Tibial nerve (tissue), 4 donors: ENCODE measurements at regions not wholly inside any gene's neighbourhood (a gene's known extent, or its start where the extent isn't known, plus 50 kb on each side); places are given as distances from the start of the nearest gene placed in this dataset.
"Not testable (repeated sequence)": the region's sequence is repeated elsewhere in the genome, so short reads cannot be mapped to it uniquely, and the experiment has no call there.

Experiments used
- DNase-seq, 2 donors: peaks; one replicate each; pipeline ENCODE4 v3.0.0-alpha.2; 2019; ENCODE audit warnings: low spot score in 2 of 2
- H3K27ac ChIP-seq, 4 donors: fragments of 200-600 bp; sonication (generic) in 3 of 4; one replicate each; pipeline ENCODE4 v1.5.1; 2017 to 2019; ENCODE audit warnings: mild to moderate bottlenecking in 1 of 4
- H3K27me3 ChIP-seq, 2 donors: fragments of 200-600 bp; sonication (generic) in 1 of 2; one replicate each; pipeline versions ENCODE4 v1.5.1 to v1.6.0; 2017 to 2019
- H3K36me3 ChIP-seq, 3 donors: fragments of 200-600 bp; sonication (generic); one replicate each; pipeline ENCODE4 v1.5.1; 2018 to 2019
- H3K4me1 ChIP-seq, 4 donors: fragments of 200-600 bp; sonication (generic) in 3 of 4; one replicate each; pipeline ENCODE4 v1.5.1; 2017 to 2019
- H3K4me3 ChIP-seq, 4 donors: fragments of 200-600 bp; sonication (generic) in 3 of 4; one replicate each; pipeline ENCODE4 v1.5.1; 2017 to 2019; ENCODE audit warnings: mild to moderate bottlenecking in 1 of 4, moderate library complexity in 1 of 4
- H3K9me3 ChIP-seq, 4 donors: fragments of 200-600 bp; sonication (generic) in 3 of 4; one replicate each; pipeline ENCODE4 v1.5.1; 2017 to 2019
- CTCF ChIP-seq, 5 experiments: fragments of 200-600 bp in 3 of 5; fragments of 450-650 bp in 2 of 5; sonication (generic) in 3 of 5; IDR thresholded peaks; one replicate each; pipeline ENCODE4 v1.5.1; 2016 to 2019; ENCODE audit warnings: antibody characterized with exemption in 5 of 5, mild to moderate bottlenecking in 3 of 5, moderate library complexity in 2 of 5
- EP300 ChIP-seq, 2 donors: sonication (generic); formaldehyde crosslinking; IDR thresholded peaks; one replicate each; pipeline ENCODE4 v1.6.1; 2017; ENCODE audit warnings: antibody characterized with exemption in 2 of 2, mild to moderate bottlenecking in 1 of 2
- POLR2A ChIP-seq, 2 donors: fragments of 450-650 bp; IDR thresholded peaks; one replicate each; pipeline ENCODE4 v1.6.1; 2017; ENCODE audit warnings: antibody characterized with exemption in 2 of 2, mild to moderate bottlenecking in 2 of 2, moderate library complexity in 2 of 2
- WGBS, 2 donors: methylation state at CpG; one replicate each; pipeline ENCODE4 v1.1.5; 2018; 5-methylcytosine and 5-hydroxymethylcytosine counted together

- no peaks in the 10 kb centered on the region for H3K27me3 ChIP-seq
- H3K4me3 ChIP-seq, result no peak overlapping the region
- no peaks in the 10 kb centered on the region for H3K4me1 ChIP-seq
- 75 to 77% methylated on average over 6 of the region's 6 CpGs for WGBS, 2 donors
- no peak for TF ChIP-seq CTCF (IDR thresholded peaks at IDR 0.05)
- no peak for TF ChIP-seq EP300 (IDR thresholded peaks at IDR 0.05)
- no peak for TF ChIP-seq POLR2A (IDR thresholded peaks at IDR 0.05)
- H3K36me3 ChIP-seq, result no peaks in the 10 kb centered on the region
- H3K9me3 ChIP-seq, result peaks cover 0 to 26% (median 0%) of the 10 kb centered on the region in 4 donors
- no peak for DNase-seq
- H3K27ac ChIP-seq, result no peak overlapping the region
These were observed 485.9 kb upstream of the DPP6 start for GRCh38 chr7:153566324-153566723.

GRCh38 chr7:153567426-153567825 is 484.8 kb upstream of the DPP6 start:
- TF ChIP-seq EP300 (IDR thresholded peaks at IDR 0.05) (peak in 1 of 2 donors; percentile 33), CTCF (IDR thresholded peaks at IDR 0.05) (no peak), POLR2A (IDR thresholded peaks at IDR 0.05) (no peak)
- Histone ChIP-seq H3K27me3 (no peaks in the 10 kb centered on the region), H3K4me3 (no peak overlapping the region), H3K27ac (no peak overlapping the region), H3K9me3 (peaks cover 0 to 25% (median 0%) of the 10 kb centered on the region in 4 donors), H3K4me1 (no peaks in the 10 kb centered on the region), H3K36me3 (no peaks in the 10 kb centered on the region)
- WGBS, 2 donors, result 19 to 30% methylated on average over 5 of the region's 5 CpGs
- peak; percentile 38 to 47 for DNase-seq

- peaks cover 0 to 25% (median 0%) of the 10 kb centered on the region in 4 donors for H3K9me3 ChIP-seq
- not testable (repeated sequence) for H3K27me3 ChIP-seq, H3K4me1 ChIP-seq, DNase-seq, H3K4me3 ChIP-seq, H3K27ac ChIP-seq, H3K36me3 ChIP-seq
- 57 to 88% methylated on average over 1 of the region's 1 CpG for WGBS, 2 donors
These were observed 482.7 kb upstream of the DPP6 start for GRCh38 chr7:153569520-153569919.

GRCh38 chr7:153576096-153576495 is 476.1 kb upstream of the DPP6 start:
- no peak overlapping the region for H3K4me3 ChIP-seq
- 94 to 96% methylated on average over 1 of the region's 1 CpG for WGBS, 2 donors
- no peaks in the 10 kb centered on the region for H3K4me1 ChIP-seq
- H3K27me3 ChIP-seq, result no peaks in the 10 kb centered on the region
- no peak overlapping the region for H3K27ac ChIP-seq
- no peaks in the 10 kb centered on the region for H3K36me3 ChIP-seq
- peaks cover 0 to 31% (median 0%) of the 10 kb centered on the region in 4 donors for H3K9me3 ChIP-seq
- no peak for DNase-seq
- TF ChIP-seq CTCF (IDR thresholded peaks at IDR 0.05) (no peak), EP300 (IDR thresholded peaks at IDR 0.05) (no peak), POLR2A (IDR thresholded peaks at IDR 0.05) (no peak)

GRCh38 chr7:153581419-153581818 is 470.8 kb upstream of the DPP6 start:
- 52 to 59% methylated on average over 3 of the region's 3 CpGs for WGBS, 2 donors

More at GRCh38 chr7:153581419-153581818, 470.8 kb upstream of the DPP6 start:
- Histone ChIP-seq H3K27ac (no peak overlapping the region), H3K4me3 (no peak overlapping the region), H3K27me3 (no peaks in the 10 kb centered on the region), H3K4me1 (no peaks in the 10 kb centered on the region), H3K36me3 (no peaks in the 10 kb centered on the region), H3K9me3 (peaks cover 0 to 21% (median 0%) of the 10 kb centered on the region in 4 donors)
- TF ChIP-seq CTCF (IDR thresholded peaks at IDR 0.05) (no peak), POLR2A (IDR thresholded peaks at IDR 0.05) (no peak), EP300 (IDR thresholded peaks at IDR 0.05) (no peak)
- no peak for DNase-seq
